Tibial nerve (tissue), 4 donors: ENCODE measurements at regions not wholly inside any gene's neighbourhood (a gene's known extent, or its start where the extent isn't known, plus 50 kb on each side); places are given as distances from the start of the nearest gene placed in this dataset.

Experiments used
- EP300 ChIP-seq, 2 donors: sonication (generic); formaldehyde crosslinking; IDR thresholded peaks; one replicate each; pipeline ENCODE4 v1.6.1; 2017; ENCODE audit warnings: antibody characterized with exemption in 2 of 2, mild to moderate bottlenecking in 1 of 2
- POLR2A ChIP-seq, 2 donors: fragments of 450-650 bp; IDR thresholded peaks; one replicate each; pipeline ENCODE4 v1.6.1; 2017; ENCODE audit warnings: antibody characterized with exemption in 2 of 2, mild to moderate bottlenecking in 2 of 2, moderate library complexity in 2 of 2
- TF ChIP-seq, protein P1 (sequence below), 5 experiments: fragments of 200-600 bp in 3 of 5; fragments of 450-650 bp in 2 of 5; sonication (generic) in 3 of 5; IDR thresholded peaks; one replicate each; pipeline ENCODE4 v1.5.1; 2016 to 2019; ENCODE audit warnings: antibody characterized with exemption in 5 of 5, mild to moderate bottlenecking in 3 of 5, moderate library complexity in 2 of 5

DNA sequence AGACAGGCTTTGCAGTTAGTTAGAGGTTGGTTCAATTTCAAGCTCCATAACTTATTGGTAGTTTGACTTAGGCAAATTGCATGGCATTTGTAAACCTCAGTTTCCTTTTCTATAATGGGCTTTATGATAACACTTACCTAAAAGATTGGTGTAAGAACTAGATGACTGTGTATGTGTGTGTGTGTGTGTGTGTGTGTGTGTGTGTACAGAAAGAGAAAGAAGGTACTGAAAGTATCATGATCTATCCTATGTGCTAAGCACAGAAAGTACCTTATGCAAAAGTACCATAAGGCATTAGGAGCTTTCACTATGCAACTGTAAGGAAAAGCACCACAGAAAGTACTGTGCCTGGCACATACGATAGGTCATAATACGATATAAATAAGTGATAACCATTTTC is 304.3 kb upstream of the KITLG start:
- TF ChIP-seq, protein P1, sequence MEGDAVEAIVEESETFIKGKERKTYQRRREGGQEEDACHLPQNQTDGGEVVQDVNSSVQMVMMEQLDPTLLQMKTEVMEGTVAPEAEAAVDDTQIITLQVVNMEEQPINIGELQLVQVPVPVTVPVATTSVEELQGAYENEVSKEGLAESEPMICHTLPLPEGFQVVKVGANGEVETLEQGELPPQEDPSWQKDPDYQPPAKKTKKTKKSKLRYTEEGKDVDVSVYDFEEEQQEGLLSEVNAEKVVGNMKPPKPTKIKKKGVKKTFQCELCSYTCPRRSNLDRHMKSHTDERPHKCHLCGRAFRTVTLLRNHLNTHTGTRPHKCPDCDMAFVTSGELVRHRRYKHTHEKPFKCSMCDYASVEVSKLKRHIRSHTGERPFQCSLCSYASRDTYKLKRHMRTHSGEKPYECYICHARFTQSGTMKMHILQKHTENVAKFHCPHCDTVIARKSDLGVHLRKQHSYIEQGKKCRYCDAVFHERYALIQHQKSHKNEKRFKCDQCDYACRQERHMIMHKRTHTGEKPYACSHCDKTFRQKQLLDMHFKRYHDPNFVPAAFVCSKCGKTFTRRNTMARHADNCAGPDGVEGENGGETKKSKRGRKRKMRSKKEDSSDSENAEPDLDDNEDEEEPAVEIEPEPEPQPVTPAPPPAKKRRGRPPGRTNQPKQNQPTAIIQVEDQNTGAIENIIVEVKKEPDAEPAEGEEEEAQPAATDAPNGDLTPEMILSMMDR (IDR thresholded peaks at IDR 0.05) = no peak
- TF ChIP-seq POLR2A (IDR thresholded peaks at IDR 0.05) (no peak), EP300 (IDR thresholded peaks at IDR 0.05) (no peak)
